ENCODE measurements at regions not wholly inside any gene's neighbourhood (a gene's known extent, or its start where the extent isn't known, plus 50 kb on each side); places are given as distances from the start of the nearest gene placed in this dataset.

DNA sequence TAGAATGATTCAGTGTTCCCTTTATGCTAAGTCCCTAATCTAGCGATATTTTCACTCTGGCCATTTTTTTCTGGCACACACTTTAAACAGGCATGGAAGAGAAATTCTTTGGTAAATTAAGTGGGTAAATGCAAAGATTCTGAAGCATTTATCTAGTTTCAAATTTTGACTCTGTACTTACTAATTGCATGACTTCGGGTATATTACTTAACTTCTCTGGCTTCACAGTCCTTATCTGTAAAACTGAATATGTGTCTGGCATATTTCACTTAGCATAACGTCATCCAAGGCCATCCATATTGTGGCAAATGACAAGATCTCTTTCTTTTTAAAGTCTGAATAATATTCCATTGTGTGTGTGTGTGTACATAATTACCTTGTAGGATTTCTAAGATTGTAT, 114.5 kb downstream of the MBL2 start:
- no peak for TF ChIP-seq EZH2 (IDR thresholded peaks at IDR 0.05)
- TF ChIP-seq POLR2AphosphoS5 (IDR thresholded peaks at IDR 0.05; ENCODE audit: borderline replicate concordance, low read depth, low read length): no peak
